Endodermal cell (in vitro differentiated cells): ENCODE measurements at regions not wholly inside any gene's neighbourhood (a gene's known extent, or its start where the extent isn't known, plus 50 kb on each side); places are given as distances from the start of the nearest gene placed in this dataset.

ENCODE experiments used
- DNase-seq: peaks from one replicate; pipeline ENCODE4 v3.0.0-alpha.2; 2017
- H3K27ac ChIP-seq: 2 replicates; pipeline ENCODE4 v1.5.1; 2013; ENCODE audit warnings: mild to moderate bottlenecking, low read depth, low read length, moderate library complexity
- H3K27me3 ChIP-seq: 2 replicates; pipeline ENCODE4 v1.6.1; 2013; ENCODE audit warnings: mild to moderate bottlenecking, low read length, moderate library complexity; ENCODE audit not compliant: insufficient read depth, control insufficient read depth, poor library complexity, severe bottlenecking
- H3K36me3 ChIP-seq: 2 replicates; pipeline ENCODE4 v1.7.0; 2013; ENCODE audit warnings: mild to moderate bottlenecking, low read length, moderate library complexity; ENCODE audit not compliant: control insufficient read depth, insufficient read depth
- H3K4me1 ChIP-seq: one replicate; pipeline ENCODE4 v1.7.0; 2013; ENCODE audit warnings: low read length; ENCODE audit not compliant: control insufficient read depth, insufficient read depth
- H3K4me3 ChIP-seq: 2 replicates; pipeline ENCODE4 v1.5.1; 2013; ENCODE audit warnings: mild to moderate bottlenecking, low read length, moderate library complexity
- H3K9ac ChIP-seq: 2 replicates; pipeline ENCODE4 v1.6.1; 2013; ENCODE audit warnings: mild to moderate bottlenecking, low read length, moderate library complexity; ENCODE audit not compliant: poor library complexity, severe bottlenecking; ENCODE audit errors: extremely low read depth
- H3K9me3 ChIP-seq: 2 replicates; pipeline ENCODE4 v1.6.1; 2013; ENCODE audit warnings: mild to moderate bottlenecking, low read length, moderate library complexity; ENCODE audit not compliant: control insufficient read depth
- H3K27ac Mint-ChIP-seq: 2 replicates; pipeline ENCODE4 v1.8.0; 2020; ENCODE audit warnings: mixed read lengths
- H3K27me3 Mint-ChIP-seq: 2 replicates; pipeline ENCODE4 v1.8.0; 2021; ENCODE audit warnings: mild to moderate bottlenecking, mixed read lengths; ENCODE audit not compliant: insufficient read depth
- H3K36me3 Mint-ChIP-seq: 2 replicates; pipeline ENCODE4 v1.8.0; 2020; ENCODE audit warnings: low read depth, mixed read lengths
- H3K4me1 Mint-ChIP-seq: 2 replicates; pipeline ENCODE4 v1.8.0; 2020; ENCODE audit warnings: mixed read lengths
- H3K4me3 Mint-ChIP-seq: 2 replicates; pipeline ENCODE4 v1.8.0; 2020; ENCODE audit warnings: mild to moderate bottlenecking, moderate library complexity, mixed read lengths
- H3K9me3 Mint-ChIP-seq: 2 replicates; pipeline ENCODE4 v1.8.0; 2020; ENCODE audit warnings: mild to moderate bottlenecking, mixed read lengths
- CTCF ChIP-seq: fragments of 200-600 bp; sonication (generic); conservative IDR thresholded peaks from 2 replicates; pipeline ENCODE4 v1.5.0; 2021; ENCODE audit warnings: antibody characterized with exemption, mild to moderate bottlenecking
- WGBS, 2 experiments: methylation state at CpG; one replicate each; pipeline versions ENCODE4 v1.1.5 to v1.1.7; 2013; ENCODE audit warnings: missing lambda C conversion rate in 2 of 2, mixed read lengths in 1 of 2; ENCODE audit not compliant: insufficient coverage in 1 of 2, insufficient read length in 1 of 2; 5-methylcytosine and 5-hydroxymethylcytosine counted together

GRCh38 chr21:35219291-35219690 lies 170.2 kb upstream of the RUNX1 start:
- no peaks in the 10 kb centered on the region for H3K27me3 ChIP-seq
- no peaks in the 10 kb centered on the region for H3K9me3 ChIP-seq
- no peak overlapping the region for H3K9ac ChIP-seq
- Mint-ChIP-seq H3K4me1 (peaks cover 5% of the 10 kb centered on the region), H3K27ac (no peak overlapping the region), H3K4me3 (no peak overlapping the region), H3K27me3 (no peaks in the 10 kb centered on the region), H3K9me3 (no peaks in the 10 kb centered on the region), H3K36me3 (no peaks in the 10 kb centered on the region)
- H3K4me1 ChIP-seq = peaks cover 5% of the 10 kb centered on the region
- H3K27ac ChIP-seq = no peak overlapping the region
- no peak overlapping the region for H3K4me3 ChIP-seq
- TF ChIP-seq CTCF = no peak
- DNase-seq = no peak
- 91% methylated on average over 1 of the region's 2 CpGs; no CpG with 5 or more reads in 1 of the 2 experiments for whole genome bisulfite sequencing, 2 experiments
- no peaks in the 10 kb centered on the region for H3K36me3 ChIP-seq

GRCh38 chr21:35217504-35218060 lies 168.5 kb upstream of the RUNX1 start:
- H3K36me3 ChIP-seq = no peaks in the 10 kb centered on the region
- H3K27me3 ChIP-seq = no peaks in the 10 kb centered on the region
- peaks cover 5% of the 10 kb centered on the region for H3K4me1 ChIP-seq
- H3K9me3 ChIP-seq = no peaks in the 10 kb centered on the region
- Mint-ChIP-seq H3K27ac (peak overlapping the region; percentile 33), H3K4me3 (no peak overlapping the region), H3K9me3 (no peaks in the 10 kb centered on the region), H3K27me3 (no peaks in the 10 kb centered on the region), H3K36me3 (no peaks in the 10 kb centered on the region), H3K4me1 (peaks cover 5% of the 10 kb centered on the region)
- H3K9ac ChIP-seq = no peak overlapping the region
- no peak overlapping the region for H3K27ac ChIP-seq
- WGBS, 2 experiments = 57 to 68% methylated on average over 1 of the region's 1 CpG
- H3K4me3 ChIP-seq = no peak overlapping the region
- no peak for TF ChIP-seq CTCF
- DNase-seq = peak; percentile 76

- 78 to 95% methylated on average over 1 of the region's 1 CpG for WGBS, 2 experiments
- Mint-ChIP-seq H3K9me3 (no peaks in the 10 kb centered on the region), H3K4me3 (no peak overlapping the region), H3K27me3 (no peaks in the 10 kb centered on the region), H3K36me3 (no peaks in the 10 kb centered on the region), H3K4me1 (peaks cover 5% of the 10 kb centered on the region), H3K27ac (no peak overlapping the region)
- H3K27ac ChIP-seq = no peak overlapping the region
- DNase-seq = no peak
- no peaks in the 10 kb centered on the region for H3K9me3 ChIP-seq
- H3K27me3 ChIP-seq = no peaks in the 10 kb centered on the region
- H3K9ac ChIP-seq = no peak overlapping the region
- peaks cover 5% of the 10 kb centered on the region for H3K4me1 ChIP-seq
- H3K36me3 ChIP-seq = no peaks in the 10 kb centered on the region
- H3K4me3 ChIP-seq = no peak overlapping the region
- no peak for TF ChIP-seq CTCF
These were observed 167.9 kb upstream of the RUNX1 start for GRCh38 chr21:35216996-35217395.
